HG03565 (cell line): ENCODE measurements at regions not wholly inside any gene's neighbourhood (a gene's known extent, or its start where the extent isn't known, plus 50 kb on each side); places are given as distances from the start of the nearest gene placed in this dataset.
A peak's percentile ranks its signal among the peaks of the same experiment; 100 is the strongest.

Source experiments
- ATAC-seq: cut with Tn5 transposase; IDR thresholded peaks from one replicate; pipeline ENCODE4 v1.9.1; 2021; ENCODE audit warnings: mild to moderate bottlenecking, moderate library complexity; ENCODE audit not compliant: unreplicated experiment

DNA sequence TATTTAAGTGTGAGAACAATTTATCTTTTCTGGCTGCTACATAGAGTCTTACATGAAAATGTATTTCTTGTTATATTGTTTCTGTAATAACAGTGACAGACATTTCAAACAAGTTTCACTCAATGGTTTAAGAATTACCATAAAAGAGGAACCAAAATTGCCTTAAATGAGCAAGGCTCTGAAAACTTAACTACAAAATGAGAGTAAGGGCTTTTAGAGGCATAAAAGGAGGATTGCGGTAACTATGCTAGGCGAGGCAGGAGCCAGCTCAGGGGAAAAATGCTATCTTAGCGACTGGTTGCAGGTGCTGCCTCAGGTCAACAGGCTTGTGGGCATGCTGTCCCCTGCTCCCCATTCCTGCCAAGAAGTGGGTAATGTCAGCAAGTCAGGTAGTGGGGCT lies 81.7 kb upstream of the MSI2 start:
- peak; percentile 63 for ATAC-seq

DNA sequence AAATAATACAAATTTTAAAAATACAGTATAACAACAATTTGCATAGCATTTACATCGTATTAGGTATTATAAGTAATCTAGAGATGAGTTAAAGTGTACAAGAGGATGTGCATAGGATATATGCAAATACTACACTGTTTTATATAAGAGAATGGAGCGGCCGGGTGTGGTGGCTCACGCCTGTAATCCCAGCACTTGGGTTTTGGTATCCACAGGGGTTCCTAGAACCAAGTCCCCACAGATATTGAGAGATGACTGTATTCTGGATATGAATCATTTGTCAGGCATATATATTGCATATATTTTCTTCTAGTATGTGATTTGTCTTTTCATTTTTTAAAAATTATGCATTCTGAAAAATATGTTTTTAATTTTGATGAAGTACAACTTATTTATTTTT lies 77.5 kb upstream of the MSI2 start:
- ATAC-seq = no peak

DNA sequence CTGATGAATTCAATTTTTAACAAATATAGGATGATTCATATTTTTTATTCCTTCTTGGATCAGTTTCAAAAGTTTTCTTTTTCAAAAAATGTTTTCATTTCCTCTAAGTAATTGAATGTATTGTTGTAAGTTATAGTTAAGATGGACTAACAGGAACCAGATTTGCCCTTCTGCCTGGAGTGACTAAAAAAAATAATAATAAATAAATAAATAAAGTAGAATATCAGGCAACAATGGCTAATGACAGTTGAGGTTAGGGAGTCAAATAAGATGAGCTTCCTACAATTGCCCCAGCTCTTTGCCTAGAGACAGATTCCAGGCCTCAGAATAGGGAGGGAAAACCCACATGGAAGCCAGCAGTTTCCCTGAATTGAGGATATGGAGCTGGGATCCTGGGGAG lies 73.7 kb upstream of the MSI2 start:
- no peak for ATAC-seq

DNA sequence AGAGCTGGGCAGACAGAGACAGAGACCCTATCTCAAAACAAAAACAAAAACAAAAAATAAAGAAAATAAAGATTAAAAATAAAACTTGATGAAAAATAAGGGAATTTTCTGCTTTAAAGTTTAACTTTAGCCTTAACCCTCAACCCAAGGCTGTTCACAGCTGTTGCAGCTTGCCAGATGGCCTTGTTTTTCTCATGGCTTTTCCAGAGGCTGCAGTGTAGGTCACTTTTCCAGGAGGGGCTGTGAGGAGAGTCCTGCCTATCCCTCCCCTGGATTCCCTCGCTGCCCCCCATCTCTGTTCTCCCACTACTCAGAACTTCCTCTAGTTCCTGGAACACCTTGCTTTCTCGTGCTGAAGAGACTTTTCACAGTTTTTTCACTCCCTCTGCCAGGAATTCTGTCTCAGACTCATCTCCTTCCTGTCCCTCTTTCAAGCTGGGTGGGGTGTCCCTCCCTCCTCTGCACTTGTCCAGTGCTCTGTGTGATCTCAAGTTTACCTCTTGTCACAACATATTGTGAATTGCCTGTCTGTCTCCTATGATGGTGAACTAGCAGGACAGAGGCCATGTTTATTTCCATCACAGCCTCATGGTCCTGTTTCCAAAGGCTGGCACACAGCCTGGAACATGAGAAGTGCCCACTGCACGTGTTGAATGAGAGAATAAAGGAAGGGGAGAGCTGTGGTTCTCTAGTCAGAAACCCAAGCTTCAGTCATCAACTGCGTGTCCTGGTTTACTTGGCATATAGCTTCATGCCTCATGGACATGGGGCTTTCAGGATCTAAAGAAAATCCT lies 69.9 kb upstream of the MSI2 start:
- no peak for ATAC-seq

DNA sequence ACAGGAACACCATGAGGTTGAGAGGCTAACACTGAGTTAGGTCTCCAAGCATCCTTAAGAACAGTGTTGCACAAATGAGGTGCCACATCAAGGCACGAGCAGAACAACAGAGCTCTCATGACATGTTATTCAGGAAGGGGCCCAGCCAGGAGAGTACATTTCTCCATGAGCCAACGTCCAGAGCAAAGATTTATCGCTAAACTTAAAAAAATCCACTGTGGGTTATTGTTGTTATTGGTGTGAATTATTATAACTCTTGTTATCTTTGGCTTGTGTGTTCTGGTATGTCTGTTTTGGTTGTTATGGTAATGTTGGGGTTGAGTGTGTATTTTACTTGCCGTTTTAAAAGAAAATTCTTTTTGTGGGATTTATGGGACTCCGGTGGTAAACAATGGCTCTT lies 68.9 kb upstream of the MSI2 start:
- no peak for ATAC-seq

DNA sequence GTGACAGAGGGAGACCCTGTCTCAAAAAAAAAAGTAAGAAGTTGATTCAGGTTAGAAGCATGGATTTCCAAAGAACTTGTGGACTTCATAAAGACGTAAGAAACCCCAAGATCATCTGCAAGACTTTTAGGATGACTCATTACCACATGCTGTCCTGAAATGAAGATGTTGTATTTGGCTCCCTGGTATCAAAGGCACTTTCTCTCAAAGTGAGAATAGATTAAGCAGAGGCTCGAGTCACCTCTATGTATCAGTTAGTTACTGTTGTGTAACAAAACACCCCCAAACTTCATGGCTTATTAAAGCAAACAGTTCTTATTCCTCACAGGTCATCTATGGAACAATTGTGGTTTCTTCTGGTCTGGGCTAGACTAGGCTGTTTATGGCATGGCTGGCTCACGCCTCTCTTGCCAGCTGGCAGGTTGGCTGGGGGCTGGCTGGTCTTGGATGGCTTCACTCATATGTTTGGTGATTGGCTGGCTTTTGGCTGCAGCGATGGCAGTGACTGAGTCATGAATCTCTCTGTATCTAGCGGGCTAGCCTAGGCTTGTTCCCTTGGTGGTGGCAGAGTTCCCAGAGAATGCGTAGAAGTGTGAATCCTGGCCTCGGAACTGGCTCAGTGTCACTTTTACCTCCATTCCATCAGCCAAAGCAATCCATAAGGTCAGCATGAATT lies 60.4 kb upstream of the MSI2 start:
- no peak for ATAC-seq

DNA sequence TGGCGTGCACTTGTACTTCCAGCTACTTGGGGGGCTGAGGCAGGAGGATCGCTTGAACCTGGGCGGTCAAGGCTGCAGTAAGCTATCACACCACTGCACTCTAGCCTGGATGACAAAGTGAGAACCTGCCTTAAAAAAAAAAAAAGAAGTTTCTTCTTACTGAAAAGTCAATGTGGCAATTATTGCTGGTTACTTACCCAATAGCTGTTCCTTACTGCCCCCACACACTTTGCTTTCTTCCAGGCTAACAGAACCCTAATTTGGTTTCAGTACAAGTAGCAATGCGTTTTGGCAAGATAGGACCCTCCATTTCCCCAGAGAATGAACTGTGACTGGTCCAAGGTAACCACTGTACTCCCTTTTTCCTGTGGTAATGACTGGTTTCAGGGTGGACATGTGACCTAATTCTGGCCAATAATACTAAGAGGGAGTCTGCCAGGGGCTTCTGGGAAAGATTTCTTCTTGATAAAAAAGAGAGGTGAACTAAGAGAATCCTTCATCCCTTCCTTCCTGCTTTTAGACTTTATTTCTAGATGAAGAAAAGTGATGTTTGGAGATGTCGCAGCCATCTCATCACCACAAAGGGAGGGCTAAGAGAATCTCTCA lies 58.8 kb upstream of the MSI2 start:
- ATAC-seq = no peak

DNA sequence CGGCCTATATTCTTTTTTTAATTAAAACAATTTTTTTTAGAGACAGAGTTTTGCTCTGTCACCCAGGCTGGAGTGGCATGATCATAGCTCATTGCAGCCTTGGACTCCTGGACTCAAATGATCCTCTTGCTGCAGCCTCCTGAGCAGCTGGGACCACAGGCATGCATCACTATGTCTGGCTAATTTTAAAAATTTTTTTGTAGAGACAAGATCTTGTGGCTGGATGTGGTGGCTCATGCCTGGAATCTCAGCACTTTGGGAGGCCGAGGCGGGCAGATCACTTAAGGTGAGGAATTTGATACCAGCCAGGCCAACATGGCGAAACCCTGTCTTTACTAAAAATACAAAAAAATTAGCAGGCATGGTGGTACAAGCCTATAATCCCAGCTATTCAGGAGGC lies 54.8 kb upstream of the MSI2 start:
- ATAC-seq = no peak

DNA sequence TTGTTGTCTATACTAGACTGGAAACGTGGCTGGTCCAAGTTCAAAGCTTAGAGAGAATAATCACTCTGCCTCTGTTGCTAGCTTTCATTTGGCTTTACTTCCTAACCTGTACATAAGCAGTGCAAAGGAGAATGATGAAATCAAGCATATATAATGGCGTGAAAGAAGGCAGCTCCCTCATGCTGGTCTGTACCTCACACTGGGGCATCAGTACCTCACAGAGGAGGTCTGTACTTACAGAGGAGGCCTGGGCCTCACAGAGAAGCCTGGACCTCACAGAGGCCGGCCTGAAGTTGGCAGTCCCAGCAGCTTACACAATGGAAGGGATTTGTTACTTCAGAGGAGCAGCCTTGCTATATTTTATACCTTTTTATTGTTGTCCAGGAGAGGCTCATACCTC lies 53.3 kb upstream of the MSI2 start:
- no peak for ATAC-seq
